HCT116 (cell line): ENCODE measurements at regions not wholly inside any gene's neighbourhood (a gene's known extent, or its start where the extent isn't known, plus 50 kb on each side); places are given as distances from the start of the nearest gene placed in this dataset.

Experiments used
- ATAC-seq: fragments of 200-7000 bp; cut with Tn5 transposase; 2 replicates; pipeline ENCODE4 v1.9.1; 2020; ENCODE audit warnings: mild to moderate bottlenecking, moderate library complexity
- BruUV-seq: library from RNA; stranded (reverse); fragments of 400-500 nt; replicated peaks from 2 replicates; lab custom pipeline; 2021; lab: Mats Ljungman, UMichigan
- CTCF ChIA-PET: fragments of 300-600 bp; sonication (Branson Sonifier 250); formaldehyde crosslinking; loops from one replicate; lab custom pipeline; 2021; ENCODE audit warnings: antibody characterized with exemption; lab: Charles Lee
- POLR2A ChIA-PET: fragments of 300-600, 350-600 bp; sonication (Branson Sonifier 250); formaldehyde crosslinking; loops from one replicate; lab custom pipeline; 2021; ENCODE audit warnings: antibody characterized with exemption; lab: Charles Lee
- RAD21 ChIA-PET, 2 experiments: fragments of 300-600 bp; sonication (Branson Sonifier 250); formaldehyde crosslinking; loops; one replicate each; lab custom pipeline; 2023; ENCODE audit warnings: low total read pairs in 2 of 2; ENCODE audit not compliant: uncharacterized antibody in 2 of 2, unreplicated experiment in 2 of 2, low non-redundant PET in 1 of 2; lab: Charles Lee
- DNase-seq: peaks from one replicate; pipeline ENCODE4 v3.0.0-alpha.2; 2010; ENCODE audit warnings: low read depth, low spot score
- H2AFZ ChIP-seq: fragments of 200-600 bp; shearing (Covaris generic), sonication (generic); 2 replicates; pipeline ENCODE4 v1.6.1; 2017; ENCODE audit warnings: low read depth, mixed run types, mixed read lengths, antibody characterized with exemption, low read length; ENCODE audit not compliant: poor library complexity, severe bottlenecking
- H3K27ac ChIP-seq: 2 replicates; pipeline ENCODE4 v1.5.1; 2012; ENCODE audit warnings: low read depth, low read length
- H3K27me3 ChIP-seq: fragments of 200-600 bp; sonication (generic); 2 replicates; pipeline ENCODE4 v1.6.1; 2016; ENCODE audit warnings: mixed run types, low read length, mixed read lengths; ENCODE audit not compliant: insufficient read depth
- H3K36me3 ChIP-seq, 2 experiments: fragments of 200-500 bp in 1 of 2; fragments of 200-600 bp in 1 of 2; sonication (Bioruptor generic) in 1 of 2; sonication (generic) in 1 of 2; 2 replicates each; pipeline versions ENCODE4 v1.5.1 to v1.6.1; 2014 to 2016; ENCODE audit warnings: low read length in 2 of 2, inconsistent platforms in 1 of 2, mixed read lengths in 1 of 2, mixed run types in 1 of 2; ENCODE audit not compliant: insufficient read depth in 2 of 2, control insufficient read depth in 1 of 2
- H3K4me1 ChIP-seq, 2 experiments: fragments of 200-600 bp in 1 of 2; sonication (generic) in 1 of 2; 2 replicates each; pipeline versions ENCODE4 v1.5.1 to v1.6.1; 2012 to 2017; ENCODE audit warnings: low read length in 2 of 2, inconsistent platforms in 1 of 2, mild to moderate bottlenecking in 1 of 2, mixed read lengths in 1 of 2, mixed run types in 1 of 2, moderate library complexity in 1 of 2; ENCODE audit not compliant: insufficient read depth in 2 of 2, control insufficient read depth in 1 of 2
- H3K4me2 ChIP-seq: fragments of 200-600 bp; sonication (generic); 2 replicates; pipeline ENCODE4 v1.6.1; 2017; ENCODE audit warnings: mixed run types, low read length, mixed read lengths
- H3K4me3 ChIP-seq, 2 experiments: fragments of 200-600 bp in 1 of 2; sonication (generic) in 1 of 2; replicated peaks in 1 of 2; 2 replicates each; pipeline ENCODE4 v1.5.1; 2011 to 2016; ENCODE audit warnings: low read length in 2 of 2, control low read depth in 1 of 2, low read depth in 1 of 2, mild to moderate bottlenecking in 1 of 2, mixed read lengths in 1 of 2, mixed run types in 1 of 2
- H3K79me2 ChIP-seq: fragments of 200-600 bp; sonication (generic); 2 replicates; pipeline ENCODE4 v1.6.1; 2017; ENCODE audit warnings: mild to moderate bottlenecking, mixed run types, low read length, moderate library complexity, mixed read lengths; ENCODE audit not compliant: insufficient read depth
- H3K9ac ChIP-seq: fragments of 200-600 bp; sonication (generic); 2 replicates; pipeline ENCODE4 v1.6.1; 2016; ENCODE audit warnings: low read length, mixed read lengths
- H3K9me2 ChIP-seq: fragments of 200-600 bp; sonication (generic), shearing (Covaris generic); 2 replicates; pipeline ENCODE4 v1.6.1; 2017; ENCODE audit warnings: mixed run types, mild to moderate bottlenecking, moderate library complexity; ENCODE audit not compliant: insufficient read depth
- H3K9me3 ChIP-seq, 2 experiments: fragments of 200-500 bp in 1 of 2; fragments of 200-600 bp in 1 of 2; sonication (Bioruptor generic) in 1 of 2; sonication (generic) in 1 of 2; 2 replicates each; pipeline ENCODE4 v1.6.1; 2014 to 2017; ENCODE audit warnings: low read length in 2 of 2, mixed read lengths in 2 of 2, inconsistent platforms in 1 of 2, low read depth in 1 of 2, mild to moderate bottlenecking in 1 of 2, mixed run types in 1 of 2, moderate library complexity in 1 of 2; ENCODE audit not compliant: control insufficient read depth in 1 of 2, insufficient read depth in 1 of 2
- H4K20me1 ChIP-seq: fragments of 200-600 bp; sonication (generic), shearing (Covaris generic); 2 replicates; pipeline ENCODE4 v1.6.1; 2017; ENCODE audit warnings: mixed run types, mild to moderate bottlenecking, moderate library complexity; ENCODE audit not compliant: insufficient read depth
- CBX3 ChIP-seq: IDR thresholded peaks from 2 replicates; pipeline ENCODE4 v1.6.1; 2012; ENCODE audit warnings: low read depth
- CEBPB ChIP-seq: IDR thresholded peaks from 2 replicates; pipeline ENCODE4 v1.6.1; 2012; ENCODE audit warnings: low read depth
- ELF1 ChIP-seq: IDR thresholded peaks from 2 replicates; pipeline ENCODE4 v1.6.1; 2012; ENCODE audit warnings: low read depth, borderline replicate concordance
- EZH2 ChIP-seq: fragments of 200-600 bp; sonication (generic); IDR thresholded peaks from 2 replicates; pipeline ENCODE4 v1.6.1; 2017; ENCODE audit warnings: antibody characterized with exemption, mixed run types
- POLR2AphosphoS5 ChIP-seq: IDR thresholded peaks from 2 replicates; pipeline ENCODE4 v1.6.1; 2011; ENCODE audit warnings: mild to moderate bottlenecking, low read depth, low read length, moderate library complexity
- SIN3A ChIP-seq: IDR thresholded peaks from 2 replicates; pipeline ENCODE4 v1.6.1; 2012; ENCODE audit warnings: low read depth
- SP1 ChIP-seq: IDR thresholded peaks from 2 replicates; pipeline ENCODE4 v1.6.1; 2012; ENCODE audit warnings: low read depth
- intact Hi-C: fragments of 100-400 bp; cut with micrococcal nuclease; formaldehyde crosslinking; loops from 2 replicates; pipeline ENCODE4 v1.10.0; 2022
- TF ChIP-seq, protein P1 (sequence below), 3 experiments: fragments of 200-600 bp in 1 of 3; sonication (generic) in 1 of 3; IDR thresholded peaks in 2 of 3; conservative IDR thresholded peaks in 1 of 3; 2 replicates each; pipeline ENCODE4 v1.5.1; 2012 to 2017; ENCODE audit warnings: low read depth in 2 of 3, low read length in 2 of 3, antibody characterized with exemption in 1 of 3, borderline replicate concordance in 1 of 3, control low read depth in 1 of 3, mild to moderate bottlenecking in 1 of 3, mixed read lengths in 1 of 3, mixed run types in 1 of 3, moderate library complexity in 1 of 3; ENCODE audit not compliant: insufficient read depth in 1 of 3

DNA sequence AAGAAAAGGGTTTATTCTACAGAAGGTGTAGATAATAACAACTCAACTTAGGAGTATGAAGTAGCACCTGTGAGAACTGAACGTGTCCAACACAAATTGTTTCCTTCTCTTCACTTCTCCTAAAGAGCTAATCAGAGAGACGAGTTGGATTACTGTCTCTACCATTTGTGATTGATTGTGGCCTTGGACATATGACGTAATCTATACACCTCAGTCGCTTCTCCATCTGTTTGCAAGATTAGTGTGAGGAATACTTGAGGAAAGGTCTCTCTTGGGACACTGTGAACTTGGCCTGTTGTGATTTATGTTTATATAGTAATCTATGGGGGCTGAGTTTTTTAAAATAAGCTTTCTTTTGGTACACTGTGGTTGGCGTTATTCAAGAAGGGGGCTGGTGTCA, 182.0 kb downstream of the ZNF330 start:
- no peak for ATAC-seq

DNA sequence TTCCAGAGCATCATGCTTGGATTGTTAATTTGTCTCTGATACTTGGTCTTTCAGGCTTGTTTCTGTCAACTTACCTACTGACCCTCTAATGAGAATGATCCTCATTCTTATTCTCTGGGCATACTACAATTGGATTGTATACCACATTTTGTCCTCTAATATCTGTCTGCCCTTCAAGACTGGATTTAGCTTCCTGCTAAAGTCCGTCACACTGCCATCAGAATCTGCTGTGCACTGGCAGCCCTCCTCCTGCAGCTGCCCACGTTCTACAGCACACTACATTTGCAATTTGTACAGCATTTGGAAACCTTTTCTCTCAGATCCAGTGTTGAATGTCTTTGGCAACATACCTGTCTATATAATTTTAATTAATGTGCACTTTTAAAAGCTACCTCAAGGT, 183.1 kb downstream of the ZNF330 start:
- BruUV-seq: no TSS peak

More for the DNA sequence above, 182.0 kb downstream of the ZNF330 start:
- intact Hi-C loops: no loop called here
- no TSS peak for BruUV-seq
- Histone ChIP-seq H3K4me2 (no peak overlapping the region), H3K79me2 (no peaks in the 10 kb centered on the region), H3K9me2 (no peaks in the 10 kb centered on the region), H3K9me3 (no peaks in the 10 kb centered on the region), H3K4me1 (no peaks in the 10 kb centered on the region), H3K9ac (no peak overlapping the region), H3K4me3 (no peak overlapping the region), H4K20me1 (no peaks in the 10 kb centered on the region), H3K36me3 (no peaks in the 10 kb centered on the region), H3K27me3 (no peaks in the 10 kb centered on the region), H3K27ac (no peak overlapping the region), H2AFZ (no peak overlapping the region)
- no peak for TF ChIP-seq CBX3
- CTCF ChIA-PET: no interaction called here
- DNase-seq: no peak
- RAD21 ChIA-PET: no interaction called here
- POLR2A ChIA-PET: no interaction called here

More for the DNA sequence above, 183.1 kb downstream of the ZNF330 start:
- RAD21 ChIA-PET: no interaction called here
- H3K9ac ChIP-seq: no peak overlapping the region
- no peaks in the 10 kb centered on the region for H3K79me2 ChIP-seq
- no peaks in the 10 kb centered on the region for H3K9me2 ChIP-seq
- no peak overlapping the region for H2AFZ ChIP-seq
- H3K4me1 ChIP-seq: no peaks in the 10 kb centered on the region
- no peaks in the 10 kb centered on the region for H3K27me3 ChIP-seq
- H3K4me2 ChIP-seq: no peak overlapping the region
- no peaks in the 10 kb centered on the region for H4K20me1 ChIP-seq
- no peak overlapping the region for H3K4me3 ChIP-seq
- CTCF ChIA-PET: no interaction called here
- H3K36me3 ChIP-seq: no peaks in the 10 kb centered on the region
- intact Hi-C loops: no loop called here
- DNase-seq (no peak), ATAC-seq (no peak)
- POLR2A ChIA-PET: no interaction called here
- H3K9me3 ChIP-seq: no peaks in the 10 kb centered on the region
- TF ChIP-seq ELF1 (no peak), POLR2AphosphoS5 (no peak), SIN3A (no peak), EZH2 (no peak), CEBPB (no peak), SP1 (no peak)
- TF ChIP-seq, protein P1, sequence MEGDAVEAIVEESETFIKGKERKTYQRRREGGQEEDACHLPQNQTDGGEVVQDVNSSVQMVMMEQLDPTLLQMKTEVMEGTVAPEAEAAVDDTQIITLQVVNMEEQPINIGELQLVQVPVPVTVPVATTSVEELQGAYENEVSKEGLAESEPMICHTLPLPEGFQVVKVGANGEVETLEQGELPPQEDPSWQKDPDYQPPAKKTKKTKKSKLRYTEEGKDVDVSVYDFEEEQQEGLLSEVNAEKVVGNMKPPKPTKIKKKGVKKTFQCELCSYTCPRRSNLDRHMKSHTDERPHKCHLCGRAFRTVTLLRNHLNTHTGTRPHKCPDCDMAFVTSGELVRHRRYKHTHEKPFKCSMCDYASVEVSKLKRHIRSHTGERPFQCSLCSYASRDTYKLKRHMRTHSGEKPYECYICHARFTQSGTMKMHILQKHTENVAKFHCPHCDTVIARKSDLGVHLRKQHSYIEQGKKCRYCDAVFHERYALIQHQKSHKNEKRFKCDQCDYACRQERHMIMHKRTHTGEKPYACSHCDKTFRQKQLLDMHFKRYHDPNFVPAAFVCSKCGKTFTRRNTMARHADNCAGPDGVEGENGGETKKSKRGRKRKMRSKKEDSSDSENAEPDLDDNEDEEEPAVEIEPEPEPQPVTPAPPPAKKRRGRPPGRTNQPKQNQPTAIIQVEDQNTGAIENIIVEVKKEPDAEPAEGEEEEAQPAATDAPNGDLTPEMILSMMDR (IDR thresholded peaks at IDR 0.05 in 2 of 3, conservative IDR thresholded peaks at IDR 0.05 in 1 of 3; ENCODE audit: borderline replicate concordance in 1 of 3, insufficient read depth in 1 of 3, low read depth in 2 of 3, low read length in 2 of 3): no peak
- no peak overlapping the region for H3K27ac ChIP-seq
